ENCODE measurements at regions not wholly inside any gene's neighbourhood (a gene's known extent, or its start where the extent isn't known, plus 50 kb on each side); places are given as distances from the start of the nearest gene placed in this dataset.
A peak's percentile ranks its signal among the peaks of the same experiment; 100 is the strongest.

GRCh38 chr2:104262714-104263113, 591.2 kb upstream of the POU3F3 start:
- Histone ChIP-seq H2AFZ (ENCODE audit: low read depth, low read length) (no peak overlapping the region), H3K9me3 (ENCODE audit: low read length) (peaks cover 4% of the 10 kb centered on the region), H3K27me3 (ENCODE audit: insufficient read depth, low read length) (no peaks in the 10 kb centered on the region), H3K4me3 (ENCODE audit: low read length) (no peak overlapping the region), H3K4me1 (ENCODE audit: insufficient read depth, low read length) (no peaks in the 10 kb centered on the region), H3K36me3 (ENCODE audit: insufficient read depth, low read length) (no peaks in the 10 kb centered on the region)

GRCh38 chr2:104279646-104280045, 574.3 kb upstream of the POU3F3 start:
- Histone ChIP-seq H3K36me3 (ENCODE audit: insufficient read depth, low read length) (no peaks in the 10 kb centered on the region), H3K27me3 (ENCODE audit: insufficient read depth, low read length) (no peaks in the 10 kb centered on the region), H3K4me1 (ENCODE audit: insufficient read depth, low read length) (no peaks in the 10 kb centered on the region), H3K9me3 (ENCODE audit: low read length) (no peaks in the 10 kb centered on the region), H3K4me3 (ENCODE audit: low read length) (no peak overlapping the region), H2AFZ (ENCODE audit: low read depth, low read length) (no peak overlapping the region)

- Histone ChIP-seq H3K4me1 (ENCODE audit: insufficient read depth, low read length) (no peaks in the 10 kb centered on the region), H3K4me3 (ENCODE audit: low read length) (no peak overlapping the region), H2AFZ (ENCODE audit: low read depth, low read length) (no peak overlapping the region), H3K27me3 (ENCODE audit: insufficient read depth, low read length) (no peaks in the 10 kb centered on the region), H3K36me3 (ENCODE audit: insufficient read depth, low read length) (no peaks in the 10 kb centered on the region), H3K9me3 (ENCODE audit: low read length) (no peaks in the 10 kb centered on the region)
Measured at GRCh38 chr2:104280216-104280615, 573.7 kb upstream of the POU3F3 start.

- H3K27me3 ChIP-seq (ENCODE audit: insufficient read depth, low read length) = no peaks in the 10 kb centered on the region
- peaks cover 8% of the 10 kb centered on the region for H3K4me1 ChIP-seq (ENCODE audit: insufficient read depth, low read length)
- peak overlapping the region; percentile 14 for H3K4me3 ChIP-seq (ENCODE audit: low read length)
- H2AFZ ChIP-seq (ENCODE audit: low read depth, low read length) = peak overlapping the region; percentile 28
- H3K9me3 ChIP-seq (ENCODE audit: low read length) = no peaks in the 10 kb centered on the region
- H3K36me3 ChIP-seq (ENCODE audit: insufficient read depth, low read length) = no peaks in the 10 kb centered on the region
Measured at GRCh38 chr2:104286841-104287240, 567.1 kb upstream of the POU3F3 start.

- no peaks in the 10 kb centered on the region for H3K27me3 ChIP-seq (ENCODE audit: insufficient read depth, low read length)
- H3K4me1 ChIP-seq (ENCODE audit: insufficient read depth, low read length) = peaks cover 8% of the 10 kb centered on the region
- H3K4me3 ChIP-seq (ENCODE audit: low read length) = no peak overlapping the region
- H2AFZ ChIP-seq (ENCODE audit: low read depth, low read length) = no peak overlapping the region
- H3K36me3 ChIP-seq (ENCODE audit: insufficient read depth, low read length) = no peaks in the 10 kb centered on the region
- H3K9me3 ChIP-seq (ENCODE audit: low read length) = no peaks in the 10 kb centered on the region
Measured at GRCh38 chr2:104289651-104290565, 564.0 kb upstream of the POU3F3 start.

- peaks cover 8% of the 10 kb centered on the region for H3K4me1 ChIP-seq (ENCODE audit: insufficient read depth, low read length)
- H3K27me3 ChIP-seq (ENCODE audit: insufficient read depth, low read length) = no peaks in the 10 kb centered on the region
- no peaks in the 10 kb centered on the region for H3K9me3 ChIP-seq (ENCODE audit: low read length)
- no peaks in the 10 kb centered on the region for H3K36me3 ChIP-seq (ENCODE audit: insufficient read depth, low read length)
- no peak overlapping the region for H3K4me3 ChIP-seq (ENCODE audit: low read length)
- no peak overlapping the region for H2AFZ ChIP-seq (ENCODE audit: low read depth, low read length)
Measured at GRCh38 chr2:104290566-104290891, 563.4 kb upstream of the POU3F3 start.

- Histone ChIP-seq H3K36me3 (ENCODE audit: insufficient read depth, low read length) (no peaks in the 10 kb centered on the region), H3K4me3 (ENCODE audit: low read length) (no peak overlapping the region)
Measured at GRCh38 chr2:104312684-104313083, 541.2 kb upstream of the POU3F3 start.

GRCh38 chr2:104318001-104318665, 535.8 kb upstream of the POU3F3 start:
- peaks cover 22% of the 10 kb centered on the region for H3K4me1 ChIP-seq (ENCODE audit: insufficient read depth, low read length)
- no peaks in the 10 kb centered on the region for H3K36me3 ChIP-seq (ENCODE audit: insufficient read depth, low read length)
- H3K4me3 ChIP-seq (ENCODE audit: low read length) = no peak overlapping the region
- H3K9me3 ChIP-seq (ENCODE audit: low read length) = no peaks in the 10 kb centered on the region
- no peak overlapping the region for H2AFZ ChIP-seq (ENCODE audit: low read depth, low read length)
- H3K27me3 ChIP-seq (ENCODE audit: insufficient read depth, low read length) = no peaks in the 10 kb centered on the region

More at GRCh38 chr2:104312684-104313083, 541.2 kb upstream of the POU3F3 start:
- H3K4me1 ChIP-seq (ENCODE audit: insufficient read depth, low read length) = no peaks in the 10 kb centered on the region
- no peaks in the 10 kb centered on the region for H3K27me3 ChIP-seq (ENCODE audit: insufficient read depth, low read length)
- H3K9me3 ChIP-seq (ENCODE audit: low read length) = no peaks in the 10 kb centered on the region
- H2AFZ ChIP-seq (ENCODE audit: low read depth, low read length) = no peak overlapping the region

GRCh38 chr2:104321116-104321795, 532.7 kb upstream of the POU3F3 start:
- Histone ChIP-seq H3K36me3 (ENCODE audit: insufficient read depth, low read length) (no peaks in the 10 kb centered on the region), H3K4me1 (ENCODE audit: insufficient read depth, low read length) (peaks cover 22% of the 10 kb centered on the region), H3K9me3 (ENCODE audit: low read length) (no peaks in the 10 kb centered on the region), H2AFZ (ENCODE audit: low read depth, low read length) (peak overlapping the region; percentile 66), H3K4me3 (ENCODE audit: low read length) (no peak overlapping the region), H3K27me3 (ENCODE audit: insufficient read depth, low read length) (no peaks in the 10 kb centered on the region)

GRCh38 chr2:104321796-104322349, 532.0 kb upstream of the POU3F3 start:
- Histone ChIP-seq H2AFZ (ENCODE audit: low read depth, low read length) (peak overlapping the region; percentile 66), H3K27me3 (ENCODE audit: insufficient read depth, low read length) (no peaks in the 10 kb centered on the region), H3K36me3 (ENCODE audit: insufficient read depth, low read length) (no peaks in the 10 kb centered on the region), H3K4me3 (ENCODE audit: low read length) (no peak overlapping the region), H3K4me1 (ENCODE audit: insufficient read depth, low read length) (peaks cover 22% of the 10 kb centered on the region), H3K9me3 (ENCODE audit: low read length) (no peaks in the 10 kb centered on the region)

GRCh38 chr2:104332731-104333130, 521.2 kb upstream of the POU3F3 start:
- H3K4me3 ChIP-seq (ENCODE audit: low read length) = no peak overlapping the region
- H3K36me3 ChIP-seq (ENCODE audit: insufficient read depth, low read length) = no peaks in the 10 kb centered on the region
- H3K9me3 ChIP-seq (ENCODE audit: low read length) = no peaks in the 10 kb centered on the region
- H3K27me3 ChIP-seq (ENCODE audit: insufficient read depth, low read length) = no peaks in the 10 kb centered on the region
- H3K4me1 ChIP-seq (ENCODE audit: insufficient read depth, low read length) = no peaks in the 10 kb centered on the region
- no peak overlapping the region for H2AFZ ChIP-seq (ENCODE audit: low read depth, low read length)

GRCh38 chr2:104337869-104338268, 516.0 kb upstream of the POU3F3 start:
- Histone ChIP-seq H3K4me3 (ENCODE audit: low read length) (no peak overlapping the region), H3K36me3 (ENCODE audit: insufficient read depth, low read length) (no peaks in the 10 kb centered on the region), H3K27me3 (ENCODE audit: insufficient read depth, low read length) (no peaks in the 10 kb centered on the region), H3K4me1 (ENCODE audit: insufficient read depth, low read length) (no peaks in the 10 kb centered on the region), H2AFZ (ENCODE audit: low read depth, low read length) (no peak overlapping the region), H3K9me3 (ENCODE audit: low read length) (no peaks in the 10 kb centered on the region)

GRCh38 chr2:104340162-104340561, 513.8 kb upstream of the POU3F3 start:
- H3K9me3 ChIP-seq (ENCODE audit: low read length) = no peaks in the 10 kb centered on the region
- no peak overlapping the region for H3K4me3 ChIP-seq (ENCODE audit: low read length)
- peaks cover 2% of the 10 kb centered on the region for H3K4me1 ChIP-seq (ENCODE audit: insufficient read depth, low read length)
- H3K27me3 ChIP-seq (ENCODE audit: insufficient read depth, low read length) = no peaks in the 10 kb centered on the region
- H3K36me3 ChIP-seq (ENCODE audit: insufficient read depth, low read length) = no peaks in the 10 kb centered on the region
- H2AFZ ChIP-seq (ENCODE audit: low read depth, low read length) = no peak overlapping the region

All from neuron (in vitro differentiated cells).